GM19463 (cell line): ENCODE measurements at regions not wholly inside any gene's neighbourhood (a gene's known extent, or its start where the extent isn't known, plus 50 kb on each side); places are given as distances from the start of the nearest gene placed in this dataset.
"Not testable (repeated sequence)": the region's sequence is repeated elsewhere in the genome, so short reads cannot be mapped to it uniquely, and the experiment has no call there.

Experiments
- ATAC-seq: cut with Tn5 transposase; IDR thresholded peaks from one replicate; pipeline ENCODE4 v1.9.1; 2021; ENCODE audit warnings: mild to moderate bottlenecking, moderate library complexity; ENCODE audit not compliant: unreplicated experiment

DNA sequence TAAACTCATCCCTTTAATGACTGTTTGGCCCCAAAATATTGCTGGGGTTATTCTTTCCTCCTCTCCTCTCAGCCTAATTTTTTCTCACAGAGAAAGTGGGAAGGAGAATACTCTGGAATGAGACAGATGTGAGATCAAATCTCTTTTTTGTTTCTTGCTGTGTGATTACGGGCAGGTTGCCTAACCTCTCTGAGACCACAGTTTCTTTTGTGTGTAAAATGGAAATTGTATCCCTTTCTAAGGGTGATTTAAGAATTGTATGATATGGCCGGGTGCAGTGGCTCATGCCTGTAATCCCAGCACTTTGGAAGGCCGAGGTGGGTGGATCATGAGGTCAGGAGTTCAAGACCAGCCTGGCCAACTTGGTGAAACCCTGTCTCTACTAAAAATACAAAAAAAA lies 111.5 kb upstream of the MRPS22 start:
- ATAC-seq, result not testable (repeated sequence)

DNA sequence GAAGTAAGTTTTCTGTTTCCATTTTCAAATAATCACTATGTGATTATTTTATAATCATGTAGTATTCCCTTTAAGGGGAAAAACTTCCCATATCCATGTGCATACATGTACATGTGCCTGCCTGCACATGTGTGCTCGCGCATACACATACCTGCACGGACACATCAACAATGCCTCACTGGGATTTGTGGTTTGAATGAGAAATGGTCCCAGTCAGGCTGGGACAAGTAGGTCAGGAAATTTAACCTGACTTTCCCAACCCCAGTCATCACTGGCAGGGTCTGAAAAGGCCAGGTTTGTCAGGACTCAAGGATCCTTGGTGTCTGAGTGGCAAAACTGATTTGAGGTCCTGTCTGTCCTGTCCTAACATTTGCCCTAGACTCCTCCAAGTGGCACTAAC lies 109.3 kb upstream of the MRPS22 start:
- ATAC-seq, result no peak

DNA sequence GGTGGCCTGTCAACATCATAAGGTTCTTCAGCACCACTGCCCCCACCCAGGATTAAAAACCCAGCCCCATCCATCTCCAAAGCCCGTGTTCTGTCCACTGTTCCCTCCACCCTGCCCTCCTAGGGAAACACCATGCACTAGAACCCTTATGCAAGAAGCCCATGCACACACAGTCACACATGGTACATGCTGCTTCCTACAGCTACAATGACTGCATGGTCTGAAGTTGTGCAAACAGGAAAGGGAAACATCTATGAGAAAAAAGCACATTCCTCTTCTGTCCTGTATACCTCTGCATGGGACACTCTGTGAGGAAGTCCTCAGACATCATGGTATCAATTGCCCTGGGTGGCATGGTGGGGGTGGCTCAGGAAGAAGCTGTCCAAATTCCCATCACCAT lies 108.6 kb upstream of the MRPS22 start:
- ATAC-seq, result no peak

DNA sequence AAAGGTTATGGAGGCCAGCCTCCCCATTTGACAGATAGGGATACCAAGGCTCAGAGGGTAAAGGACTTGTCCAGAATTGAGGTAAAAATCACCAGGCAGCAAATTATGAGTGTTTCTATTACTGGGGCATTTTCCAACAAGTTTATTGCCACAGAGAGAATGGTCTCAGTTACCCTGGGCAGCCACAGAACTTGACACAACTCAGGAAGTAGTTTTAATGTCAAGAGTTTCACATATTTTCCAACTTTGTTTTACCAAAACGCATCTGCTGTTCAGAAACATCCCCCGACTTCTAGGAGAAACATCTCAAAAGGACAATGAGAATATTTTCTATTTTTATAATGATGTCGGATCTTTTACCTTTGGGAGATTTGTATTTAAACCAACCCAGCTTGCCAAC lies 107.5 kb upstream of the MRPS22 start:
- ATAC-seq, result no peak

DNA sequence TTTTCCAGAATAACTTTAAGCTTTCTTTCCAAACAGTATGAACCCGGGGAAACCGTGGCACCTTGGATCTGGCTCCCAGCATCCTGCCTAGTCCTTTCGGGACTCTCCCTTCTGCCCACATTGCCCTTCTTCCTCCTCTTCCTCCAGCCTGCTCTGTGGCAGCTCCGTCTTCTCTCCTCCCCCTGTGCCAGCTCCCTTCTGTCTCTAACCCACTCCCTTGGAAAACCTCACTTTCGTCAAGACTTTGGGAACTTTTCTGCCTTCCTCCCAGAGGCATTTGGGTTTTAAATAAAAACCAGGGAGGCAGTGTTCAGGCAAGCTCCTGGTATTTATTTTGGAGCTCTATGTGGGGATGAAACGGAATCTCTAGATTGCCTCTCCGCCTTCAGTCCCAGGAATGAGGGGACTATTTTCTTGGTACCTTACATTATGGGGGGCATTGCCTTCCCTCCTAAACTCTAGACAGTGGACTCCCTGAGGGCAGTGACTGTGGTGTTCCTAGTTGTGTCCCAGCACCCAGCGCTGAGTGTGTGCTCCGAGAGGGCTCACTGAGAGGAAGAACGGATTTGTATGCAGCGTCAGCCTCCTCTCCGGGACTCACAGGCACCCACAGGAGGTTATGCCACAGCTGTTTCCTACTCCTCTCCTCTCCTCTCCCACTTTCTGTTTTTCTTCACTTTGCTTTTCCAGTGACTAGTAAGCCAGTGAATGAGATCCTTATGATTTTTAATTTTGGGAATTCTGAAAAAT lies 105.4 kb upstream of the MRPS22 start:
- ATAC-seq, result no peak

DNA sequence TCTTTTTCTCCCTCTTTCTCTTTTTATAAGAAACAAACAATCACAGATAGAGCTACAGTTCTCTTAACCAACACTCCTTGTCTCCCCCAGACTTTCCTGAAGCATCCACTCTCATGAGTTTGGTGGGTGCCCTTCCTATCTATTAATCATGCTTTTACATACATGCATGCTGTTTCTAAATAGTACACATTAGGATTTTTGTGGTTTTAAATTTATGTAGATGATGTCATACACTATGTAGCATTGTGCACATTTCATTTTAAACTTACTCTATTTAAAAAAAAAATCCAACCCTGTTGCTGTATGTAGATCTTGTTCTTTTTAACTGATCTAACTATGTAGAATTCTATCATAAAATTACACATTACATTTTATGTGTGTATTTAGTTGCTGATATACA lies 104.3 kb upstream of the MRPS22 start:
- no peak for ATAC-seq

DNA sequence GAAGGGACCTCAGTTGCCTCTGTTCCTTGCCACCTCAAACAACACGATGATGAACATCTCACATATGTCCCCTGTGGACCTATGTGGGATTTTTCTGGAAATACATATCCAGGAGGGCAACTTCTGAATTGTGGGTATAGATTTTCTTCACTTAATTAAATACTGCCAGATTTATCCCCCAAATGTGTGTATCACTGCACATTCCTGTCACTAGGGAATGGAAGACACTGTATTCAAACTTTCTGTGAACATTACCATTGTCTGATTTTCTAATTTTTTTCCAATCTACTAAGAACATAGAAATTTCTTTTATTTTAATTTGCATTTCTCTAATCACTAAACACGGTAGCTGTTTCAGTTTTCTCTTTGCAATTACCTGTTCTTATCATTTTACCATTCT lies 102.0 kb upstream of the MRPS22 start:
- no peak for ATAC-seq

DNA sequence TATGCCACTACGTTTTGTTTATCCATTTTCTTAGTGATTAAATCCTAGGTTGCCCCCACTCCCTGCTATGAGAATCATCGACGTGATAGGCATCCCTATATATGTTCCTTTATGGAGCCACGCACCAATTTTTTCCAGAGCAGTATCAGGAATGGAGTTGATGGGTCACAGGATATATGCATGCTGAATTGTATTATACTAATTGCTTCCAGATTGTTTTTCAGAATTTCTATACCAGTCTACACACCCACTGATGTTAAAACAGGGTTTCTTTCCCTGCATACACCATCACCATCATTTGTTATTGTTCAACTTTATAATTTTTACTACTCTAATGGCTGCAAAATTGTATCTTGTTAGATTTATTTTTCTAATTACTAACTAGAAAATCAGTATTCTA lies 100.1 kb upstream of the MRPS22 start:
- no peak for ATAC-seq

DNA sequence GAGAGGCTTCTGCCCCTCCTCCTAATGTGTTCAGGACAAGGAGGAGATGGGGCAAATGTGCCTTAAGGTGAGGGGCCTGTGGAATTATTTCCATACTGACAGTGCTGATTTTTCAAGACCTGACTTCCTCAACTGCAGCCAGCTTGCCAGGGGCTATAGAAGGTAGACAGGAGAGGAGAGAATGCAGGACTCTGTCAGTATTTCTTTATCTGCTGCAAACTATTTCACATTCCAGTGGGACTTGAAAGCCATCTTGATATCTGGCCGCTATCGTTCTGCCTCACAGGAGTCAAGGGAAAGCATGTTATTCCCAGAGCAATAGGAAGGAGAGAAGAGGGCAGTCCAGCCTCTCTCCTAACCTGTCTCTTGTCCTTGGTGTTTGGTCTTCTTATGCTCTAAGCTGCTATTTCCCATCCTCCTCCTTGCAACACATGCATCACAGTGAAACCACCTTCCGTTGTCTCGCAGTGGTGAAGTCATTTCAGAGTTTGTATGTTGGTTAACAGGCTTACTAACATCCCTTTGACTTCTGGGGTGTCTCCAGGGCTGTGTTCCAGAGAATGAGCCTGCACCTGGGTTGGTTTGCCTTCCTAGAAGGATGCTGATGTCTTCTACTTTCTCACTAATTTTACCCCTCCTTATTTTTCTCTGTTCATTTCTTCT lies 95.1 kb upstream of the MRPS22 start:
- no peak for ATAC-seq

DNA sequence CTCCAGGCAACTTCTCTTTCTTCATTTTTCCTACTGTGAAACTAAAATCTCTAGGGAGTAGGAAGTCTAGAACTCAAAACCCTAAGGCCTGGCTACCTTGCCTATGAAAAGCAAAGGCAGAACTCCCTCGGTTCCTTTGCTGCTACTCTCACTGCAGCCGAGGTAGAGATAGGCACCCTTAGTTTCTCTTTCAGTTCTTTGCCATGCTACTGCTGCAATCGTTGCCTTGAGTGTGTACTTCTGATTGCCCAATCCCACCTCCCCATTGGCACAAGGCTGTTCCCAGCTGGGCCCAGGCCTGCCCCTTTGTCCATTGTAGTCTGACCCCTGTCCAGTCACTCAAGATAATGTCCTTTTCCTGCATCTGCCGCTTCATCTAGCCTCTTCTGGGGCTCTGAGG lies 92.3 kb upstream of the MRPS22 start:
- ATAC-seq, result no peak

DNA sequence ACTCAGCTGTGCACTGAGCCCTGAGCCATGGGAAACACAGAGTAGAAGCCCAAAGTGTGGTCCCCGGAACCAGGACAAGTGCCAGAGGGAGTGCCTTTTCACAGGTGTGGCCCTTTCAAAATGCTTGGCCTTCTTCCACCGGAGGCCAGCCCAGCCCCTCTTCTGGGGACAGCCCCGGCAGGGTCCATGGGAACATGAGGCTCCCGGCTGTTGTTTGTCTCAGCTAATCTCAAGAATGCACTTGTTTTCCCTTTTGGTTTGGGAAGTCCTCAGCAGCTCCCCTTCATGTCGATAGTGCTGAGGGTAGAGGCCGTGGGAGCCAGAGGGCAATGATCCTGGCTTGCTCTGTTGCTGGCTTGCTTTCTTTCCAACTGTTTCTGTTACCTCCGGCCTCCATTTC lies 91.1 kb upstream of the MRPS22 start:
- no peak for ATAC-seq

DNA sequence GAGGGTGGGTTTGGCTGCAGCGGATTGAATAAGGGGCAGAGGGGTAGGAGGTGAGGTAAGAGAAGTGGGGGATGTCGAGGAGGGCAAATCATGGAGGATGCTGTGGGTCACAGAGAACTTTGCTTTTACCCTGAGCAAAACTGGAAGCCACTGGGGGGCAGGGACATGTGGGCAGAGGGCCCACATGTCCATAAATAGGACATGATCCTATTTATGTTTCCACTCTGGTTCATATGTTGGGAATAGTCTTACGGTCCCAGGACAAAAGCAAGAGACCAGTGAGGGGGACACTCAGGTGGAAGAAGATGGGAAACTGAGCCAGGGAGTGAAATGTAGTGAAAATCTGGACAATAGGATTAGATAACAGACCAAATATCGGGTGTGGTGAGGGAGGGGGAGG lies 85.5 kb upstream of the MRPS22 start:
- ATAC-seq, result no peak

DNA sequence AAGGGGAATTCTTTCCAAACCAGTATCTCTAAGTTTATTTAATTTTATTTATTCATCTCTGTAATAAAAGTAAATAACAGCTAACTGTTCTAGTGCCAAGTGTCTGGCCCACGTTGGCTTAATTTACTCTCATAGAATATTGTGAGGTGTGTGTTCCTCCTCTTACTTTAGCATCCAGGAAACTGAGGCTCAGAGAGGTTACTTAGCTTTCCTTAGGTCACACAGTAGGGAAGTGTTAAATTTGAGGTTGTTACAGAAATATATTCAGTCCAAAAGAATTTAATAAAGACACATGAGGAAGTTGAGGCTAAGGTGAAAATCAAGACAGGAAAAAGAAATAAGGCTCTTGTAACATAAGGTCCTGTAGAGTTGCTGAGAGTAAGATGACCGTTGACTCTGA lies 84.4 kb upstream of the MRPS22 start:
- ATAC-seq, result no peak

DNA sequence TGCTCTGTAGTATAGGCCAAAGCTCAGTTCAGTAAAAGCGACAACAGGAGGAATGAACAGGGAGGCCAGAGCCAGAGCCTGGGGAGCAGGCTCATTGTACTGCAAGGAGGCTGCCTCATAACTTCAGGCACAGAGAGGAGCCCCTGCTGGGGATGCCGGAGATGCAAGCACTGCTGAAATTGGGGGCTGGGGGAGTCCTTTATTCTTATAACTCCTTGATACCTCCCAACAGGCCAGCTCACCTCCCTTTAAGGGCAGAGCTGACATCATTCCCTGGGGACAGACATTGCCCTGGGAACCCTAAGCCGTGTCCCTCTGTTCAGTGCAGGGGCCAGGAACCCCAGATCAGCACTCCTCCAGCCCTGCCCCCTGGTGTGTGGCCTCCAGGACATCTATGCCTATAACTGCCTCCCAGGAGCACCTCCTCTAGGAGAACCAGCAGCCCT lies 83.8 kb upstream of the MRPS22 start:
- ATAC-seq, result no peak

DNA sequence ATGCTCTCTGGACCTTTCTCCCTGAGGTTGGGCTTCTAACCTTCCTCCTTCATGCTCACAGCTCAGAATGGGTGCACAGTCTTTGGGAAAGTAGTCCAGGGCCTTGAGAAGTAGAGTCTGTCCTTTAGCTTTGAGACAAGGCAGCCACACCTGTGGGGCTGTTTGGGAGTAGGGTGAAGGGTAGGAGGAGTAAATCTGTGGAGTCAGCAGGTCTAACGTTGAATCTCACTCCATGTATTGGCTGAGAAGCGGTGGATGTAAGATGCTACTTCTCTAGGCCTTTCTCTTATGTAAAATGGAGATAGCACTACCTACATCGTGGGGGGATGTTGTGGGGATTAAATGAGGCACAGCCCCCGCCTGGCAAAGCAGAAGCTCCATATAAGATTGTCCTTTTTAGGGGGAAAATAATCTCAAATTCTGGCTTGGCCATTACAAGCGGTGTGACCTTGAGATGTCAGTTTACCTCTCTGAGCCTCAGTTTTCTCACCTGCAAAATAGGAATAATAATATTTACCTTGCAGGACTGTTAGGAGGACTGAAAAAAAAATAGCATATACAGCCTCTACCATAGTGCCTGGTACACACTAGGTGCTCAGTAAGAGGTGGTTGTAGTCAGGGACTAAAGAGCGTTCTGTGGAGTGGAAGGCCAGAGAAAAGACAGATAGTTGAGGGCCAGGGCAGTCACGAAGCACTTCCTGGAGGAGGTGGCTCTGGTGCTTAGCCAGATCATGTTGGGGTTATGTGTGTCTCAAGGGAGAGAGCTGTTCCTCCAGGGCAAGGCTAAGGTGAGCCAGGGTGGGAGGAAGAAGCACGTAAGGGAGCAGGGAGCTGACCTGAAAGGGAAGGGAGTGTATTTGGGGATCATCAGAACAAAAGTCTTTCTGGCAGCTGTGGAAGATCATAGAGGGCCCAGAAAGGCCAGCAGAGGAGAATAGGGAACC lies 82.8 kb upstream of the MRPS22 start:
- ATAC-seq, result no peak

DNA sequence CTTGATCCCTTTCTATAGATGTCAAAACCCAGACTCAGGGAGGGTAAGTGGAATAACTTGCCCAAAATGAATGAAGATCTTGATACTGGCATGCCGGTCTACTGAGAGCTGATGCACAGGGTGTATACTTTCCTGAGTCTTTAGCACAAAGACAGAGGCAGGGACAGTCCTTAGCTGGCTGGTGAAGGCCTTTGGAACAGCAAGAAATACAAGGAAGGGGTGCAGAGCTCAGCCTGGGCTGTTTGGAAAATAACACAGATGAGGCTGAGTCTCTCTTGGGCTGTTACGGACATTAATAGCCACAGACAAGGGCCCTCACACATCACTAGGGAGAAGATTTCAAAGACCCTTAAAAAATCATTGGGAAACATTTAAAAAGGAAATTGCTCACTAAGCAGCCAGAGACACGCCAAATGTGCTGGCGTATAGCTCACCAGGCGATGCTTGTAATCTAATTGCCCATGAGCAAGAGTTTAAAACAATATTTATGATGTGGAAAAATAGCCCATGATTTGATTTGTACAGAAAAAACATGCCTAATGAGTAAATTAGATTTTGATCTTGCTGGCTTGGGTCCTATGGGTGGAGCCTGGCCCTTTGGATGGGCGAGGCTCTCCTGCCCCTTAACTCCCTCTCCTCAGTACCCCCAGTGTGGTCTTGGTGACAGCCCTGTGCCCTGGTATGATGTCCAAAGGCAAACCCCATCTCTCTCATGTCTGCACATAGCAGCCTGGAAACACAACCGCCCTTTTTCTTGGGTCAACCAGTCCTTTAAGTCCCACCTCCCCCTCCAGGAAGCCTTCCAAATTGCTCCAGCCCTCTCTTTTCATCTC lies 81.8 kb upstream of the MRPS22 start:
- no peak for ATAC-seq

DNA sequence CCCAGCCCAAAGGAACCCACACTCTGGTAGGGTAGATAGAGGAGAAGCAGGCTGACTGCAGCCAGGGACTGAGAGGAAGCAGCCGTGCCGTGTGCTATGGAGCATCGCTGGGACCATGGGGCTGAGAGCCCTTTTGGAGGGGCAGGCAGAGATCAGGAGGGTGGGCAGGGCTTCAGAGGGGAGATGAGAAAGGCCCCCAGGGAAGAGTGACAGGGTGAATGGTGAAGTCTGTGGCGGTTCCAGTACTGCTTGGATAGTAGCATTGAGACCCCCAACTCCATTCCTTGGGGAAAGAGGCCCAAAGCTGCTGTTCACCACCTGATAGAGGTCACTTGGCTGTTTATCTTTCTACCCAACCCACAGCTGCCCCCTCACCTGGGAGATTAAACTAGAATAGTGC lies 80.0 kb upstream of the MRPS22 start:
- ATAC-seq, result no peak

DNA sequence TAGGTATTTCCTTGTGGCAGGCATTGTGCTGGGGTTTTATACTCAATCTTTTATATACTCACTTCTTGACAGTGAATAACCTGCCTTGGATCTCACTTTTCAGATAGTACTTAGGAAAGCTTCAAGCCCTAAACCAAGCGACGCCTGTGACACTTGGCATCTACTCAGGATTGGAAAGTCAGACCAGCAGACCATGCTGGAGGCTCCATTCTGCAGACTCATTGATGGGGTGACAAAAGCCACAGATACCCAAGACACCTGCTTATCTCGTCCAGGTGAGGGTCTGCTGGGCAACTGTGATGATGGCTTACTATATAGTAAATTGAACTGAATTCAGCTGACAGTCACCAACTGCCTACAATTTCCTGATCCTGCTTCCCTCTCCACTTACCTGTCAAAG lies 79.4 kb upstream of the MRPS22 start:
- no peak for ATAC-seq

DNA sequence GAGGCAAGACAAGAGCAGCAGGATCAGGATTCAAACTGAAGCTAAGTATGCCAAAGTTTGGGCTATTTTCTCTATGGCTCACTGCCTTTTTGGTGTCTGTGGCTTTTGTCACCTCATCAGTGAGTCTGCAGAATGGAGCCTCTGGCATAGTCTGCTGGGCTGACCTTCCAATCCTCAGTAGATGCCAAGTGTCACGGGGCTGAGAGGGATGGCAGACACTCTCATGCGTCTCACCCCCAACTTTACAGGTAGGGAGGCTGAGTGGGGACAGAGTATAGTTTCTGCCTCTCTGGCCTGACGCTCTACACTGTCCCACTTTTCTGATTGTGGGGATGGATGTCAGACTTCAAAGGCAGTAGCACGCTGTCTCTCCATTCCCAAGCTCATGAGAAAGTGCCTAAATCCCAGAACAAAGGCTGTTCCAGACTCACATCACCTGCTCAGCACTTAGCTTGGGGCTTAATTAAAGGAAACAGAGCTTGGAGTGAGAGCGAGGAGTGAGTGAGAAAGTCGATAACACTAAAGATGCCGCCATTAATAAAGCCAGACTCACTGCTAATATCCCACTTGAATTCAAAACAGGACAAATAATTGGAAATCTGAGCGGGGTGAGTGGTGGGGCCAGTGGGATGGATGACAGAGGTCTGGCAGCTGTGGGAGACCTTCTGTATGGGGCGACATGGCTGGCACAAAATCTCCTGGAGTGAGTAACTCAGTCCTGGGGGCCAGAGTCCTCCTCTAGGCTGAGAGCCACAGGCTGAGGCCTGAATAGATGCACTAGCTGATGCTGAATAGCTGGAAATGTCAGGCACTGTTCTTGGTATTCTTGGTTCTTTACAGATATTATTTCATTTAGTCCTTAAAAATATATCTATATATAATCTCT lies 78.4 kb upstream of the MRPS22 start:
- no peak for ATAC-seq
